PC-9 (cell line): ENCODE measurements at regions not wholly inside any gene's neighbourhood (a gene's known extent, or its start where the extent isn't known, plus 50 kb on each side); places are given as distances from the start of the nearest gene placed in this dataset.

Experiments used
- BruUV-seq: library from RNA; stranded (reverse); fragments of 400-500 nt; replicated peaks from 2 replicates; lab custom pipeline; 2021; lab: Mats Ljungman, UMichigan
- CTCF ChIA-PET: fragments of 300-600 bp; sonication (Branson Sonifier 250); formaldehyde crosslinking; loops from one replicate; lab custom pipeline; 2022; ENCODE audit warnings: antibody characterized with exemption; lab: Charles Lee
- POLR2A ChIA-PET: fragments of 300-600 bp; sonication (Branson Sonifier 250); formaldehyde crosslinking; loops from one replicate; lab custom pipeline; 2022; ENCODE audit warnings: antibody characterized with exemption; ENCODE audit not compliant: unreplicated experiment; lab: Charles Lee
- DNase-seq, 2 experiments: peaks; one replicate each; pipeline versions ENCODE4 v3.0.0 to v3.0.0-alpha.2; 2015 to 2022; ENCODE audit warnings: mixed read lengths in 1 of 2
- H2AFZ ChIP-seq: fragments of 200-600 bp; sonication (generic); 2 replicates; pipeline ENCODE4 v1.8.1; 2017; ENCODE audit warnings: antibody characterized with exemption
- H3F3A ChIP-seq: fragments of 200-600 bp; sonication (generic); 2 replicates; pipeline ENCODE4 v1.8.1; 2017; ENCODE audit warnings: antibody characterized with exemption, mild to moderate bottlenecking, low read depth; ENCODE audit not compliant: insufficient read depth
- H3K27ac ChIP-seq: fragments of 200-600 bp; sonication (generic); 2 replicates; pipeline ENCODE4 v1.6.1; 2016; ENCODE audit warnings: mixed run types
- H3K27me3 ChIP-seq: fragments of 200-600 bp; sonication (generic); 2 replicates; pipeline ENCODE4 v1.6.1; 2016; ENCODE audit warnings: low read depth, mixed run types; ENCODE audit not compliant: insufficient read depth
- H3K36me3 ChIP-seq: fragments of 200-600 bp; sonication (generic); 2 replicates; pipeline ENCODE4 v1.6.1; 2016; ENCODE audit warnings: low read depth, mixed run types
- H3K4me1 ChIP-seq: fragments of 200-600 bp; sonication (generic); replicated peaks from 2 replicates; pipeline ENCODE4 v1.6.1; 2016; ENCODE audit warnings: mixed run types; ENCODE audit not compliant: insufficient read depth
- H3K4me2 ChIP-seq: fragments of 200-600 bp; sonication (generic); 2 replicates; pipeline ENCODE4 v1.6.1; 2017; ENCODE audit warnings: mixed run types
- H3K4me3 ChIP-seq: fragments of 200-600 bp; sonication (generic); 2 replicates; pipeline ENCODE4 v1.6.1; 2016; ENCODE audit warnings: mixed run types
- H3K79me2 ChIP-seq: fragments of 200-600 bp; sonication (generic); 2 replicates; pipeline ENCODE4 v1.6.1; 2017; ENCODE audit warnings: low read depth, mixed run types
- H3K9me2 ChIP-seq: fragments of 200-600 bp; sonication (generic); 2 replicates; pipeline ENCODE4 v1.8.1; 2017; ENCODE audit warnings: mild to moderate bottlenecking; ENCODE audit not compliant: insufficient read depth
- H3K9me3 ChIP-seq: fragments of 200-600 bp; sonication (generic); 2 replicates; pipeline ENCODE4 v1.8.1; 2016; ENCODE audit warnings: low read depth; ENCODE audit not compliant: insufficient read depth
- H4K20me1 ChIP-seq: fragments of 200-600 bp; sonication (generic); 2 replicates; pipeline ENCODE4 v1.8.1; 2017; ENCODE audit not compliant: insufficient read depth
- CTCF ChIP-seq: fragments of 200-600 bp; sonication (generic); conservative IDR thresholded peaks from 2 replicates; pipeline ENCODE4 v1.6.1; 2017; ENCODE audit warnings: mixed run types, antibody characterized with exemption, mild to moderate bottlenecking, moderate library complexity
- EZH2 ChIP-seq: fragments of 200-600 bp; sonication (generic); IDR thresholded peaks from 2 replicates; pipeline ENCODE4 v1.8.0; 2017; ENCODE audit warnings: antibody characterized with exemption, low read depth
- intact Hi-C: fragments of 100-400 bp; cut with micrococcal nuclease; formaldehyde crosslinking; loops from one replicate; pipeline ENCODE4 v1.10.0; 2022; ENCODE audit not compliant: unreplicated experiment

GRCh38 chr6:41408576-41408975 is 73.2 kb downstream of the NCR2 start:
- Histone ChIP-seq H3F3A (no peaks in the 10 kb centered on the region), H3K4me2 (no peak overlapping the region), H2AFZ (no peak overlapping the region), H3K79me2 (no peaks in the 10 kb centered on the region), H3K4me1 (no peaks in the 10 kb centered on the region), H3K36me3 (no peaks in the 10 kb centered on the region), H3K27ac (no peak overlapping the region), H3K27me3 (peaks cover 69% of the 10 kb centered on the region), H3K9me2 (no peaks in the 10 kb centered on the region), H4K20me1 (no peaks in the 10 kb centered on the region), H3K4me3 (no peak overlapping the region), H3K9me3 (no peaks in the 10 kb centered on the region)
- ChIA-PET POLR2A (no interaction called here), CTCF (no interaction called here)
- DNase-seq: no peak
- TF ChIP-seq EZH2 (no peak), CTCF (no peak)
- intact Hi-C loops: no loop called here
- BruUV-seq: no TSS peak

DNA sequence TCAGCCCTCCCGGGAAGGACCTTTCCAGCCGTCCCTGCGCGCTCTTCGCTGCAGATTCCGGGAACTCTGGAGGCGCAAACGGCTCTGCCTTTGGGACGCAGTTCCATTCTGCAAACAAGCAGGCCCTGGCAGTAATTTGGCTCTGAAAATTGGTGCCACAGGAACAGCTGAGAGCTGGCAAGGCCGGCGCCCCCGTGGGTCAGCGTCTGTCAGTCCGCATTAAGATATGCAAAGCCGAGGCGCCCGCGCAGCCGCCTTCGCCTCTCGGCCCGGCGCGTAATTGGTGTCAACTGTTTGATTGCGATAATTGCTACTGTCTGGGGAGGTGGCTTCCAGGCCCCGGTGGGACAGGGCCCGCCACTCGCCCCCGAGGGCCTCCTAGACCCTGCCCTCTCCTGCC is 73.6 kb downstream of the NCR2 start:
- Histone ChIP-seq H3K4me2 (no peak overlapping the region), H3K79me2 (no peaks in the 10 kb centered on the region), H3K36me3 (no peaks in the 10 kb centered on the region), H2AFZ (no peak overlapping the region), H3K4me1 (no peaks in the 10 kb centered on the region), H3F3A (no peaks in the 10 kb centered on the region), H4K20me1 (no peaks in the 10 kb centered on the region), H3K9me2 (no peaks in the 10 kb centered on the region), H3K9me3 (no peaks in the 10 kb centered on the region), H3K27me3 (peaks cover 69% of the 10 kb centered on the region), H3K4me3 (no peak overlapping the region), H3K27ac (no peak overlapping the region)
- ChIA-PET CTCF (no interaction called here), POLR2A (no interaction called here)
- TF ChIP-seq CTCF: no peak
- no peak for TF ChIP-seq EZH2
- intact Hi-C loops: no loop called here
- no peak for DNase-seq
- no TSS peak for BruUV-seq

DNA sequence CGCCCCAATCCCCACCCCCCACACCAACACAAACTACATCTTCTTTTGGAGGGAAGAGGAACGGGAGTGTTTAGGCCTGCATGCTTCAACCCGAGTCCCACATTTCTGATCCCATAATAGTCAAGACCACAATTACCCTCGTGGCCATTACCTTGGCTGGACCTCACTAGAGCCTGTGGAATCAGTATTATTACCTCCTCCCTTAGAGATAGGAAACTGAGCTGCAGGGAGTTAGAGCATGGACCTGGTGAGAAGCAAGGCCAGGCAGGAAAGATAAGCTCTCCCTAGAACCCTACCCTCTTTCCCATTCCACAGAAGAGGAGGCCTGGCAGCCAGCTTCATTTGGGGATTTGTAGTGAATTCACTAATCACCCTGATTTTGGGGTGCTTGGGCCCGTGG is 74.1 kb downstream of the NCR2 start:
- DNase-seq: no peak
- Histone ChIP-seq H2AFZ (no peak overlapping the region), H3K9me2 (no peaks in the 10 kb centered on the region), H3K36me3 (no peaks in the 10 kb centered on the region), H3K4me1 (no peaks in the 10 kb centered on the region), H3F3A (no peaks in the 10 kb centered on the region), H3K79me2 (no peaks in the 10 kb centered on the region), H3K27ac (no peak overlapping the region), H3K27me3 (peaks cover 66% of the 10 kb centered on the region), H3K4me3 (no peak overlapping the region), H3K4me2 (no peak overlapping the region), H4K20me1 (no peaks in the 10 kb centered on the region), H3K9me3 (no peaks in the 10 kb centered on the region)
- no TSS peak for BruUV-seq
- CTCF ChIA-PET: no interaction called here
- POLR2A ChIA-PET: no interaction called here
- intact Hi-C loops: no loop called here
- TF ChIP-seq EZH2 (no peak), CTCF (no peak)
